GM21515 (cell line): ENCODE measurements at regions not wholly inside any gene's neighbourhood (a gene's known extent, or its start where the extent isn't known, plus 50 kb on each side); places are given as distances from the start of the nearest gene placed in this dataset.
"Not testable (repeated sequence)": the region's sequence is repeated elsewhere in the genome, so short reads cannot be mapped to it uniquely, and the experiment has no call there.

Experiments used
- ATAC-seq: cut with Tn5 transposase; IDR thresholded peaks from one replicate; pipeline ENCODE4 v1.9.1; 2021; ENCODE audit not compliant: unreplicated experiment

- ATAC-seq: not testable (repeated sequence)
These were observed 715.0 kb upstream of the ADGRB3 start for GRCh38 chr6:67920040-67920439.

DNA sequence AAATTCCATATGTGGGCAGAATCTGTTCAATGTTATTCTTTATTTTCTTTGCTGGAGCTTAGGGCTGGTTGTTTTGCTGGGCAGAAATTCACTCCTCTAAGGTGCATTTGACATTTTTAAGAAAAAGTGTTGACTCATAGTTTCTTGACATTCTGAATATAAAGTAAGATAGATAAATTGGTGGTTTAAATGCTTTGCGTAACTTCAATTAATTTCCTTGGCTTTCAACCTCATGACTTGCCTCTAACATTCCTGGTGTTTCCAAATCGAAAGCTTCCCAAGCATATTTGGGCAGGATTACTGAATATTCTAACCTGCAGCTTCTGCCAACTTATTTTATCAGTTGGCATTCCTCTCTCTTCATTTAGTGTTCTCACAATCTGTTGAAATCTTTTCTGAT, 718.7 kb upstream of the ADGRB3 start:
- no peak for ATAC-seq

DNA sequence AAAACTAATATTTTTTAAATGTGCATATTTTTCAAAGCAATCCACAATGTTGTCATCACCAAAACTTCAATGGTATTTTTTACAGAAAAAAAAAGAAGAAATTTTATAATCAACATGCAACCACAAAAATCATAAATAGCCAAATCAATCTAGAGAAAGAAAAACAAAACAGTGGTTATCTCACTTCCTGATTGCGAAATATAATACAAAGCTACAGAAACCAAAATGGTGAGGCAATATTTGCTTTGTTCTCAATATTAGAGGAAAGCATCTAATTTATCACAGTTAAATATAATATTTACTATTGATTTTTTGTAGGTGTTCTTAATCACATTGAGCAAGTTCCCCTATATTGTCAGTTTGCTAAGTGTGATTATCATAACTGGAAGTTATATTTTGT, 720.7 kb upstream of the ADGRB3 start:
- ATAC-seq: no peak

DNA sequence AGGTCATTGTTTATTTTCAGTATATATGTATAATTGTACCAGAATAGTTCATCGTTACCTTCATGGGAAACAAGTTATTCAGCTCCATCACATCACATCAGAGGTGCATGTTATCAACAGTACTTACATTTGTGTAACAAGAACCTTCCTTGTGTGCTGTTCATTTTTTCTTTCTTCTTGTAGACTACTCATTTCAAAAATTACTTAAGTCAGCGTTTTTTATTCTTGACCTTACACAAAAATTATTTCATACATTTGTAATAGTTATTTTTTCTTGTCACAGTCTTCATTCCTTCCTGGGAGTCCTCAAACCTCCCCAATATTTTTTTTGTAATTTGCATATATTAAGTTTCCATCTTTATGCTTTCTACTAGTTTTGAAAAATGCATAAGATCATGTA, 725.7 kb upstream of the ADGRB3 start:
- no peak for ATAC-seq

DNA sequence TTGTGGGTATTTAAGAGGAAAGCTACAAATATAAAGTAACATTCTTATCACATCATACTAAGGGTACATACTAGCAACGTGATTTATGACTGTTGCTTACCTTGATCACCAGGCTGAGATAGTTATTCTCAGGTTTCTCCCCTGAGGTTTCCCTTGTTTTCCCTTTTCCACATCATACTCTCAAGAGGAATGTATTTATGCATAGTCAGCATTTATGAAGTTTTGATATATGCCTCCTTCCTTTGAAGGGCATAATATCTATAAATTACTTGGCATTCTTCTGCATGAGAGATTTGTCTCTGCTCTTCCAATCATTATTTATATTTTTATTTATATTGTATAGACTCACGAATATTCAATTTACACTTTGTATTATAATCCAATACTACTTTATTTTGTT, 726.7 kb upstream of the ADGRB3 start:
- ATAC-seq: no peak

- not testable (repeated sequence) for ATAC-seq
These were observed 730.3 kb upstream of the ADGRB3 start for GRCh38 chr6:67904735-67905134.

GRCh38 chr6:67898875-67899274, 736.2 kb upstream of the ADGRB3 start:
- no peak for ATAC-seq

DNA sequence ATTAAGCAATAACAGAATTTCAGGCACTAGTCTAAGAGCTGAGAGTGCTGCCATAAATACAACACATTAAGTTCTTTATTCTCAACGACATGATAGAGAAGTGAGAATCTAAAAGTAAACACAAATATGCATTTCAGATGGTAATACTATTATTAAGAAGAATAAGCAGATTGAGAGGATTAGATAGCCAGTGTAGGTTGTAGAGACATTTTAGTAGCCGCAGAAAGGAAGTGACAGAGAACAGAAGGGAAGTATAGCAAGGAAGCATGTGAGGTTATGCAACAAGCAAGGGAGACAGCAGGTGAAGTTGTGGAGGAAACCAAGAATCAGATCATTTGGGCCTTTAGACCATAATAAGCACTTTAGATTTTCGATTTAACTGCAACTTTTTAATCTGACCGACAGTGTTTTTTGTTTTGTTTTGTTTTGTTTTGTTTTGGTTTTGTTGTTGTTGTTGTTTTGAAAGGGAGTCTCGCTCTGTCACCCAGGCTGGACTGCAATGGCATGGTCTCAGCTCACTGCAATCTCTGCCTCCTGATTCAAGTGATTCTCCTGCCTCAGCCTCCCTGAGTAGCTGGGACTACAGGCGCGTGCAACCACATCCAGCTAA, 737.0 kb upstream of the ADGRB3 start:
- ATAC-seq: no peak

DNA sequence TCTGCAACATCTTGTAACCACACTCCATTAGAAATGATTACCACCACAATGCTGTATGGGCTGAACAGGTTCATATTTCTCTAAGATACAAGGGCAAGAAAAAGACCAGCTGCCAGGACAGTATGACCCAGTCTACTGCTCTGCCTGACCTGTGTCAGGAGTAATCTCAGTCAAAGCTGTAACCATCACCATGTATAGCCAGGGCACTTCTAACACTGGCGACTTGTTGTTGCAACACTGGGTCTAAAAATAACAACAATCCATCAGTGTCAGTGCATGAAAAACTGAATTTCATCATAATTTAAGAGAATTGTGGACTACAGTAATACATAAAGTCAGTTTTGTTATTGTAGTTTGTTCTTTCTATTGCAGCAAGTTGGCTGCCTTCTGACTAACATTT, 738.6 kb upstream of the ADGRB3 start:
- no peak for ATAC-seq

DNA sequence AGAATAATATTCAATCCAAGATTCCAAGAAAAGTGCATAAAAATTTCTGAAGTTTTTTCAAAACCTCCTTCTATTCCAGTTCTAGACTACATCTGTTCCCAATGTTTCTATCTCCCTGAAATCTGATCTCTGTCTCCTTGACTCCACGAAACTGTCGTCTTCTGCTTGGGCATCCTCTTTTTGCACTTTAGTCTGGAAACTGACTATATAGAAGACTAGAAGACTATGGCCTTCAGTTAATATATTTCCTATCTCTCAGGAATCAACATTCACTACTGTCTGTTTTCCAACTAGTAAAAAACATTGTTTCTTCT, 745.4 kb upstream of the ADGRB3 start:
- ATAC-seq: no peak

DNA sequence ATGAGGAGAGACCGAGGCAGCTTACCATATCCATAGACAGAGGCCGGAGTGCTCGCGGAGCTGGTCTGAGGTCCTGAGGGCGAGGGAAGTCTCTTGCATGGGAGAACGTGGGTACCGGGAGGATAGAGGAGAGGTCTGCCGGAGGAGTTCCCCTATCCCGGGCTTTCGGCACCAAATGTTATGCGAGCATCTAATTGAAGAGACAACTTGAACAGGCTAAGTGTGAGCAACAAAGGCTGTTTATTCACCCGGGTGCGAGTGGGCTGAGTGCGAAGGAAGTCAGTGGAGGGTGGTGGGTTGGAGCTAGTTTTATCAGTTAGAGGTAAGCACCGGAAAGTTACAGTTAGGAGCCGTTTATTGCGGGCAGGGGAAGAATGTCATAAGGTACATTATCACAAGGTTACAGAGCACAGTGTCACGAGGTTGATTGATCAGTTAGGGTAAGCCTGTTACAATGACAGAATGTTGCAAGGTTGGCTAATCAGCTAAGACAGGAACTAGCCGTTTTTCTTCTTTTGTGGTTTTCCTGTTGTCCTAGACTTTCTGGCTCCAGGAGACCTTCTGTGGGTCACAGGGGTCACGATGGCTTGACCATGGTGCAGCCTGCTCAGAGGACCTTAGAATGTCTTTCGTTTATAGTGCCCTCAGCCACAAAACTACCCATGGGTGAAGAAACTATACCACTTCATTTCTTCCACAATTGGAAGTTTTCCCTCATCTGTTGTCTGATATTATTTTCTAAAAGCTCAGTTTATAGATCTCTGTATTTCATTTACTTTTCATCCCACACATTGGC, 746.0 kb upstream of the ADGRB3 start:
- no peak for ATAC-seq

DNA sequence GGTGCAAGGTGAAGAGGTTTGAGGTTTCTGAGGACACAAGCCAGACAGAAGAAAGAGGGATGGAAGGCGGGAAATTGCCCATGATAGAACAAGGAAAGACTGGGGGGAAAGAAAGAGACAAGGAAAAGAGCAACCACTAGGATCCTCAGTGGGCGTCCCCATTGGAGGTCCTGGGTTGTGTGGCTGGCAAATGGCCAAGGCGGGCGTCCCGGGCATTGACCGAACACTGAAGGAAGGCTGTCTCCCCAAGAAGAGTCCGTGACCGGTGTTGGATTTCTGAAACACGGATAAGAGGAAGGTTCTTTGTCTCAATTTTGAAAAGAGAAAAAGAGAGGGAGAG, 746.6 kb upstream of the ADGRB3 start:
- no peak for ATAC-seq

DNA sequence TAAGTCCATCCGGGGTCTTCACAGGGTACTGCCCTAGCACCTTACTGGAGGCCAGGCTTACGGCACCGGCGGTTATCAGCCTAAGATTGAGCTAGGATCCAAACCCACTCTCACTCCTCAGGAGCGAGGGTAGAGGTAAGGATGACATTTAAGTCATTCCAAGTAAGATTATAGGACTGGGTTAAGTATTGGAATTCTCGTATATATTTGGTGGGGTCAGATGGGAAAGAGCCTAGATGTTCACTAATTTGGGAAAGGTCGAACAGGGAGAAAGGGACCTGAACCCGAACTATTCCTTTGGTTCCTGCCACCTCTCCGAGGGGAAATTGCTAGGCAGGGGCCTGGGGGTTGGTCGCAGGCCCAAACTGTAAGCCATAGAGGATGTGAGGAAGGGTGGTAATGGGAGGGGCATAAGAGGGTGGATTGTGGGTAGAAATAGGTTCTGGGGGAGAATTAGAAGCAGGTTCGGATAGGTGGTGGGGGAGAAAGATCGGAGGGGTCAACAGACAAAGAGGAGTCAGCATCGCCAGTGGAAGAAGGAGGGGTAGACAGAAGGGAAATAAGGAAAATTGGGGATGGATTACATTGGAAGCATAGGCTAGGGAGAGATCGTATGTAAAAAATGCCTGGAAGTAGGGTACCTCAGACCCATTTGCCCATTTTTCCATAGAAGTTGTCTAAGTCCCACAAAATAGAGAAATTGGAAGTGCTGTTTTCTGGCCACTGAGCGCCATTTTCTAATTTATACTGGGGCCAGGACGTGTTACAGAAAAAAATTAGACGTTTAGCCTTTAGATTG, 747.1 kb upstream of the ADGRB3 start:
- no peak for ATAC-seq

GRCh38 chr6:67887419-67887746, 747.7 kb upstream of the ADGRB3 start:
- ATAC-seq: no peak

GRCh38 chr6:67886840-67887292, 748.2 kb upstream of the ADGRB3 start:
- ATAC-seq: no peak

DNA sequence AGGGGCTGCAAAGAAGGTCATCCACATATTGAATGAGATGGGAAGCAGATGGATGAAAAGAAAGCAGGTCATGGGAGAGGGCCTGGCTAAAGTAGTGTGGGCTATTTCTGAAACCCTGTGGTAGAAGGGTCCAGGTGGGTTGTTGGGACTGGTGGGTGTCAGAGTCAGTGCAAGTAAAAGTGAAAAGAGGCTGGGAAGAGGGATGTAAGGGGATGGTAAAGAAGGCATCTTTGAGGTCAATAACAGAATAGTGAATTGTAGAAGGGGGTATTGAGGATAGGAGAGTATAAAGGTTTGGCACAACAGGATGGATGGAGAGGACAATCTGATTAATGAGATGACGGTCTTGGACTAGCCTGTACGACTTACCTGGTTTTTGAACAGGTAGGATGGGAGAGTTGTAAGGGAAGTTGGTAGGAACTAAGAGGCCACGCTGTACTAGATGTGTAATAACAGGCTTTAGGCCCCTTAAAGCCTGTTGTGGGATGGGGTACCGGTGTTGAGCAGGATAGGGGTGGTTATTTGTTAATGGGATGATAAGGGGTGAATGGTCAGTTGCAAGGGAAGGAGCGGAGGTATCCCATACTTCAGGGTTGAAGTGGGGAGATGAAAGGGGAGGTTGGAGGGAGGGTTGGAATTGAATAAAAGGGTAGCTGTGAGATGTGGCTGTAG, 748.9 kb upstream of the ADGRB3 start:
- ATAC-seq: no peak

- no peak for ATAC-seq
These were observed 749.7 kb upstream of the ADGRB3 start for GRCh38 chr6:67885081-67886033.

GRCh38 chr6:67884442-67884841, 750.6 kb upstream of the ADGRB3 start:
- no peak for ATAC-seq

- ATAC-seq: no peak
These were observed 751.3 kb upstream of the ADGRB3 start for GRCh38 chr6:67883500-67884366.
